MM.1S (cell line): ENCODE measurements at regions not wholly inside any gene's neighbourhood (a gene's known extent, or its start where the extent isn't known, plus 50 kb on each side); places are given as distances from the start of the nearest gene placed in this dataset.

Experiments
- DNase-seq: peaks from one replicate; pipeline ENCODE4 v3.0.0-alpha.2; 2015
- H2AFZ ChIP-seq: fragments of 300-600 bp; sonication (generic); 2 replicates; pipeline ENCODE4 v1.6.0; 2016; ENCODE audit warnings: antibody characterized with exemption, low read length
- H3F3A ChIP-seq: fragments of 300-600 bp; sonication (generic); 2 replicates; pipeline ENCODE4 v1.6.1; 2016; ENCODE audit warnings: mild to moderate bottlenecking, antibody characterized with exemption, low read length, moderate library complexity, mixed read lengths; ENCODE audit not compliant: insufficient read depth
- H3K27ac ChIP-seq: fragments of 300-600 bp; sonication (generic); 2 replicates; pipeline ENCODE4 v1.5.1; 2016; ENCODE audit warnings: mild to moderate bottlenecking, low read length
- H3K27me3 ChIP-seq: fragments of 300-600 bp; sonication (generic); replicated peaks from 2 replicates; pipeline ENCODE4 v1.6.0; 2016; ENCODE audit warnings: low read length; ENCODE audit not compliant: insufficient read depth
- H3K36me3 ChIP-seq: fragments of 300-600 bp; sonication (generic); replicated peaks from 2 replicates; pipeline ENCODE4 v1.6.1; 2016; ENCODE audit warnings: mild to moderate bottlenecking, low read length, mixed read lengths; ENCODE audit not compliant: insufficient read depth
- H3K4me1 ChIP-seq: fragments of 300-600 bp; sonication (generic); 2 replicates; pipeline ENCODE4 v1.6.1; 2016; ENCODE audit warnings: low read length, mixed read lengths
- H3K4me2 ChIP-seq: fragments of 300-600 bp; sonication (generic); 2 replicates; pipeline ENCODE4 v1.6.0; 2016; ENCODE audit warnings: low read depth, low read length
- H3K4me3 ChIP-seq: fragments of 300-600 bp; sonication (generic); 2 replicates; pipeline ENCODE4 v1.5.1; 2016; ENCODE audit warnings: low read length, mixed read lengths
- H3K79me2 ChIP-seq: fragments of 300-600 bp; sonication (generic); 2 replicates; pipeline ENCODE4 v1.6.1; 2016; ENCODE audit warnings: mixed run types, low read length, mixed read lengths
- H3K9ac ChIP-seq: fragments of 300-600 bp; sonication (generic); 2 replicates; pipeline ENCODE4 v1.6.1; 2016; ENCODE audit warnings: low read length, mixed read lengths
- H3K9me2 ChIP-seq: fragments of 300-600 bp; sonication (generic); replicated peaks from 2 replicates; pipeline ENCODE4 v1.6.1; 2016; ENCODE audit warnings: mild to moderate bottlenecking, low read length, mixed read lengths; ENCODE audit not compliant: insufficient read depth
- H3K9me3 ChIP-seq: fragments of 300-600 bp; sonication (generic); replicated peaks from 2 replicates; pipeline ENCODE4 v1.6.1; 2016; ENCODE audit warnings: mild to moderate bottlenecking, low read length, mixed read lengths; ENCODE audit not compliant: insufficient read depth
- H4K20me1 ChIP-seq: fragments of 300-600 bp; sonication (generic); 2 replicates; pipeline ENCODE4 v1.6.1; 2016; ENCODE audit warnings: mild to moderate bottlenecking, low read length, moderate library complexity, mixed read lengths; ENCODE audit not compliant: insufficient read depth
- EZH2 ChIP-seq: fragments of 300-600 bp; sonication (generic); optimal IDR thresholded peaks from 2 replicates; pipeline ENCODE3; 2017; ENCODE audit warnings: low read depth, mild to moderate bottlenecking, antibody characterized with exemption, low read length, mixed read lengths
- EZH2phosphoT487 ChIP-seq: fragments of 300-600 bp; sonication (generic); IDR thresholded peaks from 2 replicates; pipeline ENCODE4 v1.6.1; 2018; ENCODE audit warnings: antibody characterized with exemption, low read length
- TF ChIP-seq, protein P1 (sequence below): fragments of 300-600 bp; sonication (generic); IDR thresholded peaks from 2 replicates; pipeline ENCODE4 v1.5.1; 2016; ENCODE audit warnings: antibody characterized with exemption, low read length, mixed read lengths

DNA sequence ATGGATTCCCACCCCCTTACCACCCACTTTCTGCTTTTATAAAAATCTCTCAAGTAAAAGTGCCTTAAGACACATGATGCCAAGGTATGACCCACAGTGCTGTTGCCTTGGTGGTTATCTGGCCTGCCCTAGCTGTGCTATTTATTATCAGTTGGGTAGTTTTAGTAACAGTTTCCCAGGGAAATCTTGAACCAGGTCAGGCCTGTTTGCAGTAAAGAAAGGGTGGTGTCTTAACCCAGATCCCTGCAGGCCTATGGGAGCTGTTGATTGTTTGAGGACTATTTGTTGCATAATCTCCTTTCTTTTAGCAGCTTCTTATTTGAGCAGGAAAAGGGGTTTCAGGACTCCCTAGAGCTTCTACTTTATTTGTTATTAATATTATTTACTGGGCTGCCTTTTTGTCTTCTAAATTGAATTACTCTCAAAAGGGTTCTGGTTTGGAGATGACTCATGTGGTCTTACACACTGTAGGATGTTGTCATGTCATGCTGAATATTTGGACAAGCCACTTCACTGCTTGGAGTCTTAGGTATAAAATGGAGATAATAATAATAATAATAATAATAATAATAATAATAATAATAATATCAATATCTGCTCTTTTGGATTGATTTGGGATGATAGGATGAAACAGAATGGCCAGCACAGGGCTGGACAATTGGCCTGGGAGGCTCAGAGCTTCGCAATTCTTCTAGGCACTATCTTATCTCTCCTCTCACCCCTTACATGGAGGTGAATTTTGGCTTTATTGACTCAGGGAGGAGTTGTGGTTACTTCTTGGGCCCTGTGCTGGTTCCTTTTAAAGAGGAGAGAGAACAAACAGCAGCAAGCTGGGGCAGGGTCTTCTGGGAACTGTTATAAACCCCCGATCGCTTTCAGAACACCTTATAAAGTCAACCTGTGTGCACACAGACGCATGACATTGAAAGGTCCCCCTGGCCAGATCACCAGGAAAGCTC, 252.1 kb downstream of the PRDM2 start:
- Histone ChIP-seq H2AFZ (no peak overlapping the region), H3K9me2 (no peaks in the 10 kb centered on the region), H4K20me1 (no peaks in the 10 kb centered on the region), H3K4me2 (no peak overlapping the region), H3K4me1 (peaks cover 1% of the 10 kb centered on the region; the same call in 1 of the 2 replicates), H3K27me3 (no peaks in the 10 kb centered on the region), H3K79me2 (no peaks in the 10 kb centered on the region), H3K36me3 (no peaks in the 10 kb centered on the region), H3F3A (no peaks in the 10 kb centered on the region), H3K9ac (no peak overlapping the region), H3K4me3 (no peak overlapping the region), H3K27ac (no peak overlapping the region), H3K9me3 (no peaks in the 10 kb centered on the region)
- TF ChIP-seq EZH2 = no peak
- no peak for TF ChIP-seq EZH2phosphoT487
- TF ChIP-seq, protein P1, sequence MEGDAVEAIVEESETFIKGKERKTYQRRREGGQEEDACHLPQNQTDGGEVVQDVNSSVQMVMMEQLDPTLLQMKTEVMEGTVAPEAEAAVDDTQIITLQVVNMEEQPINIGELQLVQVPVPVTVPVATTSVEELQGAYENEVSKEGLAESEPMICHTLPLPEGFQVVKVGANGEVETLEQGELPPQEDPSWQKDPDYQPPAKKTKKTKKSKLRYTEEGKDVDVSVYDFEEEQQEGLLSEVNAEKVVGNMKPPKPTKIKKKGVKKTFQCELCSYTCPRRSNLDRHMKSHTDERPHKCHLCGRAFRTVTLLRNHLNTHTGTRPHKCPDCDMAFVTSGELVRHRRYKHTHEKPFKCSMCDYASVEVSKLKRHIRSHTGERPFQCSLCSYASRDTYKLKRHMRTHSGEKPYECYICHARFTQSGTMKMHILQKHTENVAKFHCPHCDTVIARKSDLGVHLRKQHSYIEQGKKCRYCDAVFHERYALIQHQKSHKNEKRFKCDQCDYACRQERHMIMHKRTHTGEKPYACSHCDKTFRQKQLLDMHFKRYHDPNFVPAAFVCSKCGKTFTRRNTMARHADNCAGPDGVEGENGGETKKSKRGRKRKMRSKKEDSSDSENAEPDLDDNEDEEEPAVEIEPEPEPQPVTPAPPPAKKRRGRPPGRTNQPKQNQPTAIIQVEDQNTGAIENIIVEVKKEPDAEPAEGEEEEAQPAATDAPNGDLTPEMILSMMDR = no peak
- DNase-seq = no peak

DNA sequence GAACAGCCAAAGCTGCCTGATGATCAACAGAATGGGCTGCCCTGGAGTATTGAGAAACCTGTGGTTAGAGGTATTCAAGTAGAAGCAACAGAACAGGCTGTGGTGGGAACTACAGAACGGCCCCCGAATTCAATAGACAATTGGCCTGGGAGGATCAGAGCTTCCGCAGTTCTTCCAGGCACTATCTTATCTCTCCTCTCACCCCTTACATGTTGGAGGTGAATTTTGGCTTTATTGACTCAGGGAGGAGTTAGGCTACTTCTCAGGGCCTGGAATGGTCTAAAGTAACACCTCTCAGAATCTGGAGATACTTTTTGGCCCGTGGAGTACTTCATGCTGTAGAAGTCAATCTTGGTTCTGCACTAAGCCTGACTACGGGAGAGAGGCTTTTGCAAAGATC, 253.0 kb downstream of the PRDM2 start:
- H4K20me1 ChIP-seq = no peaks in the 10 kb centered on the region

DNA sequence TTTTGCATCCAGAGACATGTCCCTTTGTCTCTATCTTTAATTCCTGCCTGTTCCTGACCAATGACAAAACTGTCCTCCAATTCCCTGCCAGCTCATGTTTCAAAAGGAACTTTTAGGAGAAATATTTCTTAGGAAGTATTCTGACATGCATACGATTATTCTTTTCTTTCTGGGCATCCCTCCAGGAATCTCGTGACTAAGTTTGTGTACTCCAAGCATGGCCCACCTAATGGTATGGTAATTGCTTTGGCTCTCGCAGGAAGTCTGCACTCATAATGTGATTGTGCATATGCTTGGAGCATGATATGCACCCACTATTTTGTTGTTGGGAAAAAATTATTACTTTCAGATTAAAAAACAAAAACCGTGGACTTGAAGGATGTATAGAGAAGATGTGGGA, 256.4 kb downstream of the PRDM2 start:
- Histone ChIP-seq H3K4me1 (0 out of 2 replicates have a peak, but pooled peaks cover 3% of the 10 kb centered on the region), H3K9me3 (no peaks in the 10 kb centered on the region), H2AFZ (no peak overlapping the region), H3K79me2 (no peaks in the 10 kb centered on the region), H3K36me3 (no peaks in the 10 kb centered on the region), H4K20me1 (no peaks in the 10 kb centered on the region), H3F3A (no peaks in the 10 kb centered on the region), H3K9me2 (no peaks in the 10 kb centered on the region), H3K4me2 (no peak overlapping the region), H3K27me3 (no peaks in the 10 kb centered on the region), H3K4me3 (no peak overlapping the region), H3K9ac (no peak overlapping the region), H3K27ac (no peak overlapping the region)
- DNase-seq = no peak
- TF ChIP-seq EZH2phosphoT487 (no peak), EZH2 (no peak)
- TF ChIP-seq, protein P1 = no peak

More for the DNA sequence above, 253.0 kb downstream of the PRDM2 start:
- Histone ChIP-seq H3K4me2 (no peak overlapping the region), H3K9me2 (no peaks in the 10 kb centered on the region), H3K4me3 (no peak overlapping the region), H3K36me3 (no peaks in the 10 kb centered on the region), H3K9me3 (no peaks in the 10 kb centered on the region), H3K9ac (no peak overlapping the region), H2AFZ (no peak overlapping the region), H3K27ac (no peak overlapping the region), H3F3A (no peaks in the 10 kb centered on the region), H3K79me2 (no peaks in the 10 kb centered on the region), H3K4me1 (no peaks in the 10 kb centered on the region), H3K27me3 (no peaks in the 10 kb centered on the region)
- DNase-seq = no peak
- TF ChIP-seq EZH2 = no peak
- TF ChIP-seq, protein P1 = no peak
- TF ChIP-seq EZH2phosphoT487 = no peak
